ENCODE measurements at regions not wholly inside any gene's neighbourhood (a gene's known extent, or its start where the extent isn't known, plus 50 kb on each side); places are given as distances from the start of the nearest gene placed in this dataset.
A peak's percentile ranks its signal among the peaks of the same experiment; 100 is the strongest.

GRCh38 chr7:38051786-38052185 lies 126.3 kb upstream of the STARD3NL start:
- Histone ChIP-seq H2BK5ac (ENCODE audit: insufficient read length, low read length) (no peak overlapping the region), H3K23me2 (ENCODE audit: insufficient read length, low read depth, low read length, poor library complexity, severe bottlenecking) (no peaks in the 10 kb centered on the region), H2BK12ac (ENCODE audit: insufficient read length, low read depth, low read length) (no peak overlapping the region), H3K9ac (ENCODE audit: extremely low read depth, insufficient read length, low read length) (no peak overlapping the region), H3T11ph (ENCODE audit: low read length) (no peak overlapping the region), H3K14ac (ENCODE audit: insufficient read depth, low read length) (no peak overlapping the region), H3K4ac (ENCODE audit: low read depth, low read length) (no peak overlapping the region), H4K20me1 (ENCODE audit: control insufficient read depth, insufficient read depth, insufficient read length) (no peaks in the 10 kb centered on the region), H2AK5ac (ENCODE audit: insufficient read length, low read length) (no peak overlapping the region), H3K27me3 (ENCODE audit: insufficient read depth, low read length) (no peaks in the 10 kb centered on the region), H3K18ac (ENCODE audit: insufficient read length, low read depth, low read length) (no peak overlapping the region), H2AFZ (ENCODE audit: low read length) (no peak overlapping the region), H3K23ac (ENCODE audit: insufficient read length, low read depth, low read length) (no peak overlapping the region), H4K8ac (replicated peaks; ENCODE audit: insufficient read length, low read depth, low read length) (no peak overlapping the region), H2BK120ac (ENCODE audit: low read depth, low read length, poor library complexity, severe bottlenecking) (no peak overlapping the region), H3K56ac (ENCODE audit: insufficient read length, low read depth, low read length) (no peak overlapping the region), H3K9me3 (ENCODE audit: control insufficient read depth, low read depth, low read length) (no peaks in the 10 kb centered on the region), H3K79me1 (ENCODE audit: insufficient read depth, low read depth, low read length, poor library complexity, severe bottlenecking) (no peaks in the 10 kb centered on the region), H3K4me1 (ENCODE audit: insufficient read depth, low read length) (no peaks in the 10 kb centered on the region), H3K27ac (ENCODE audit: insufficient read length, low read depth, low read length) (no peak overlapping the region), H3K4me2 (ENCODE audit: insufficient read depth, insufficient read length, low read length) (no peak overlapping the region), H2BK20ac (ENCODE audit: low read depth, low read length, poor library complexity, severe bottlenecking) (no peak overlapping the region), H4K91ac (ENCODE audit: insufficient read length, low read depth, low read length) (no peak overlapping the region), H3K79me2 (ENCODE audit: insufficient read depth, low read length) (no peaks in the 10 kb centered on the region), H4K5ac (ENCODE audit: insufficient read length, low read depth, low read length) (no peak overlapping the region), H2BK15ac (ENCODE audit: low read depth, low read length) (no peak overlapping the region)
- peak overlapping the region in 1 of 3 experiments; percentile 48; a peak in 2 of 7 replicates for H3K27ac Mint-ChIP-seq
- DNase-seq = no peak
- peaks cover 26 to 27% of the 10 kb centered on the region in 2 experiments for H3K9me3 Mint-ChIP-seq
- H3K27me3 Mint-ChIP-seq (ENCODE audit: low read depth) = peaks cover 2% of the 10 kb centered on the region; the same call in 1 of the 2 replicates
- no CpG with 5 or more reads among the region's 3 CpGs for WGBS (ENCODE audit: extremely low coverage, insufficient read length, low lambda C conversion rate)
- peaks cover 7 to 24% (median 10%) of the 10 kb centered on the region in 3 experiments for H3K36me3 Mint-ChIP-seq (ENCODE audit: insufficient read depth in 1 of 3, low read depth in 3 of 3)
- H3K4me3 Mint-ChIP-seq = no peak overlapping the region
- TF ChIP-seq CTCF (conservative IDR thresholded peaks at IDR 0.05) = no peak
- peaks cover 4 to 7% of the 10 kb centered on the region in 2 experiments; a peak in 3 of 4 replicates for H3K4me1 Mint-ChIP-seq
